Spinal cord (tissue), 9 donors: ENCODE measurements at regions not wholly inside any gene's neighbourhood (a gene's known extent, or its start where the extent isn't known, plus 50 kb on each side); places are given as distances from the start of the nearest gene placed in this dataset.

Experiments
- DNase-seq, 6 donors: peaks; one replicate each; pipeline versions ENCODE4 v3.0.0 to v3.0.0-alpha.2; 2013 to 2015; ENCODE audit warnings: low spot score in 6 of 6, low read depth in 4 of 6
- H3K27ac ChIP-seq: one replicate; pipeline ENCODE4 v1.5.1; 2013; ENCODE audit warnings: low read depth, low read length, control low read depth
- H3K27me3 ChIP-seq: one replicate; pipeline ENCODE4 v1.6.1; 2013; ENCODE audit warnings: low read length; ENCODE audit not compliant: control insufficient read depth, insufficient read depth
- H3K36me3 ChIP-seq: one replicate; pipeline ENCODE4 v1.6.1; 2013; ENCODE audit warnings: low read length; ENCODE audit not compliant: control insufficient read depth, insufficient read depth
- H3K4me1 ChIP-seq: one replicate; pipeline ENCODE4 v1.6.1; 2013; ENCODE audit warnings: low read length; ENCODE audit not compliant: control insufficient read depth, insufficient read depth
- H3K4me3 ChIP-seq: one replicate; pipeline ENCODE4 v1.5.1; 2013; ENCODE audit warnings: low read depth, low read length, control low read depth
- H3K9me3 ChIP-seq: one replicate; pipeline ENCODE4 v1.6.1; 2013; ENCODE audit warnings: low read length; ENCODE audit not compliant: control insufficient read depth, insufficient read depth
- WGBS: methylation state at CpG from one replicate; pipeline ENCODE4 v1.1.5; 2013; ENCODE audit warnings: missing lambda C conversion rate; ENCODE audit not compliant: insufficient coverage; 5-methylcytosine and 5-hydroxymethylcytosine counted together
- donor health status: healthy.

DNA sequence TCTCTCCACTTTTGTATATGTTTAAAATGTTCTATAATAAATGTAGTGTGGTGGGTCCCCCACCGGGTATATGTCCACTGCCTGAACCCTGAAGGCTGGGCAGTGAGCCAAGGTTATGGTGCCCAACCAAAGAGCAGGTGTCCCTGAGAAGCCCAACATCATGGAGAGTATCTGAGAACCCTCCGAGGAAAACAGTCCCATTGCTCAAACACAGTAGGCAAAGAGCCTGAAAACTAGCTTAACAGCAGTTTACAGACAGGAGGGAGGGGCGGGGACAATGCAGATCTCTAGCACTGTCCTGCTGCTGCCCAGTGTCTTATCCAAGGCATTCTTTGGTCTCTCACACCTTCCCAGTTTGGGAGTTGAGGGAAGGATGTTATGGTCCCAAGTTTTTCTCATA is 91.0 kb downstream of the TMPRSS5 start:
- no peaks in the 10 kb centered on the region for H3K36me3 ChIP-seq
- no peaks in the 10 kb centered on the region for H3K27me3 ChIP-seq
- H3K9me3 ChIP-seq = no peaks in the 10 kb centered on the region
- 83% methylated on average over 1 of the region's 3 CpGs for WGBS
- no peaks in the 10 kb centered on the region for H3K4me1 ChIP-seq
- no peak overlapping the region for H3K4me3 ChIP-seq
- H3K27ac ChIP-seq = no peak overlapping the region
- DNase-seq = no peak

DNA sequence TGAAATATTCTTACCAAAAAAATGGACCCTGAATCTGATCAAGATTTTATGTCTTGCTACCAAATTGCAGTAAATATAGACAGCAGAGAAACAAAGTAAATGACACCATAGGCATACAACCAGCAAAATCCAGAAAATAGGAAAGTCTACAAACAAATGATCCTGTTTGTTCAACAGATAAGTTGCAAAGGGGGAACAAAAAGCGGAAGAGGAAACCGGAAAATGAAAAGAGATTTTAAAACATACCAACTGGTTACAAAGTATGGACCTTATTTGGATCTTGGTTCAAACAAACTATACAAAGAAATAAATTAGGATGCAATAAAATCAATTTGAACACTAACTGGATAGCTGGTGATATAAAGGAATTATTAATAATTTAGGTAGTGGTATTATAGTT is 92.0 kb downstream of the TMPRSS5 start:
- H3K27ac ChIP-seq = no peak overlapping the region
- no CpG with 5 or more reads among the region's 2 CpGs for WGBS
- no peaks in the 10 kb centered on the region for H3K4me1 ChIP-seq
- no peaks in the 10 kb centered on the region for H3K27me3 ChIP-seq
- H3K9me3 ChIP-seq = no peaks in the 10 kb centered on the region
- no peaks in the 10 kb centered on the region for H3K36me3 ChIP-seq
- no peak for DNase-seq
- H3K4me3 ChIP-seq = no peak overlapping the region

DNA sequence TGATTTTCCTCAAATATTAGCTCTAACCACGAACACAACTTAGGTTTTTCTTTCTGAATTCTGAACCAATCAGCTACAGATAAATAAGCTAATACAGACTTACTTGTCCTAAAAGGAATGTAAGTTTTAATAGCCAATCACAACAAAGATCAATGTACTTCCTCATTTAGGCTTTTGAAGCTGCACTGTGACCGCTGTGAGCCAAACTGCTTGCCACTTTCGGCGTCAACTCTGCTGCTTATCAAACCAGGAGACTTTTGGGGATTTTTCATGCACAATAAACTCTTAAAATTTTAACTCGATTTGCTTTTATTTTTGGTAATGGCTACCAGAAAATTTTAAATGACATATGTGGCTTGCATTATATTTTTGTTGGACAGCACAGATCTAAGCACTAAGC is 92.5 kb downstream of the TMPRSS5 start:
- no peaks in the 10 kb centered on the region for H3K27me3 ChIP-seq
- no peaks in the 10 kb centered on the region for H3K4me1 ChIP-seq
- H3K9me3 ChIP-seq = no peaks in the 10 kb centered on the region
- H3K36me3 ChIP-seq = no peaks in the 10 kb centered on the region
- no peak for DNase-seq
- 100% methylated on average over 1 of the region's 5 CpGs for WGBS
- no peak overlapping the region for H3K4me3 ChIP-seq
- no peak overlapping the region for H3K27ac ChIP-seq

DNA sequence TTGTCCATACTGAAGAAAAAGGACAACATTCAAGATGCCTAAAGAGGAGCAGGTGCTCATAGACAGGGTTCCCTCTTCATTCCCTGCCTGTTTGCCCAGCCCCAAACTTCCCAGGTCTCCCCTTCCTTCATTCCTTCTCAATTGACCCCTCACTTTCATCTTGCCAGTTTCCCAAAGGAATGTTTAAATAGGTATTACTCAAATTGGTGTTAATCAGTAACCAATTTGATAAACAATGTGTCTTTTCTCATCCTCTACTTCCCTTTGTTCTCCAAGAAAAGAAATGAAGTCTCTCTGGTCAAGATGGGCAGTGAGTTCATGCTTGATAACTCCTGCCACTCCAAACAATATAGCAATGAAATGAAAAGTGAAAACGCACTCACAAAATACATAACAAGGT is 101.9 kb downstream of the TMPRSS5 start:
- Histone ChIP-seq H3K36me3 (no peaks in the 10 kb centered on the region), H3K4me3 (no peak overlapping the region), H3K4me1 (no peaks in the 10 kb centered on the region), H3K27ac (no peak overlapping the region), H3K27me3 (no peaks in the 10 kb centered on the region), H3K9me3 (peaks cover 2% of the 10 kb centered on the region)
- no CpG with 5 or more reads among the region's 1 CpG for WGBS
- DNase-seq = no peak

DNA sequence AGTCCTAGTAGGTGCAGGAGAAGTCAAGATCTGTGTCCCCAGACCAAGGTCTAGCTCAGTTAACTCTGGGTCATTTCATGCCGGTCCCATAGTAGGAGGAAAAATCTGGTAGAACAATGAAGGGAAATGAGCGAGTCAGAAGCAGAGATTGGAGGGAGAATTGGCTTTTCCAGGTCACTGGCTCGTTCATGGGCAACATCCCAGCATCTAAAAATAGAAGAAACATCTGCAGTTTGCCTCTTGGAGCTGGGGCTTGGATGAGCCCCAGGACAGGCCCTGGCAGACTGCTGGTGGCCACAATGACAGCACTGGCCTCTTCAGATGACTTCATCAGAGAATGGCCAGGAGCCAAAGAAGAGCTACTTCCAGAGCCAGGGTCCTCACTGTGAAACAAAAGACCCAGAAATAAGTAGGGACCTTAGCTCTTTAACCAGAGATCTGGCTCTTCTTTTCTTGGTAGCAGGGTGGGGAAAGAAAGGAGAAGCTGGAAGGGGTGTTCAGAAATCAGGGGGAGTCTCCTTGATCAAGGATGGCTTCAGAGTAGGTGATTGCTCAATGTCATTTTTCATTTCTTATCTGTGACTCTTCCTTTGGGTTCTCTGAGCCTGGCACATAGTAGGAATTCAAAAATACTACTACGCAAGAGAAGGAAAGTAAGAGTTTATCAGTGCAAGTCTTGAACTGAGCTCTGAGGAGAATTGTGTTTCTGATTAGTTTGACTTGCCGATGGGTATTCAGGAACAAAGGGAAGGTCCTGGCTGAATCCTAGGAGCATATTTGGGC is 102.6 kb downstream of the TMPRSS5 start:
- Histone ChIP-seq H3K27me3 (peaks cover 2% of the 10 kb centered on the region), H3K36me3 (no peaks in the 10 kb centered on the region), H3K9me3 (peaks cover 2% of the 10 kb centered on the region), H3K4me3 (no peak overlapping the region), H3K4me1 (no peaks in the 10 kb centered on the region), H3K27ac (no peak overlapping the region)
- WGBS = 67% methylated on average over 5 of the region's 5 CpGs
- DNase-seq = peak in 2 of 6 donors; percentile 4 to 43

DNA sequence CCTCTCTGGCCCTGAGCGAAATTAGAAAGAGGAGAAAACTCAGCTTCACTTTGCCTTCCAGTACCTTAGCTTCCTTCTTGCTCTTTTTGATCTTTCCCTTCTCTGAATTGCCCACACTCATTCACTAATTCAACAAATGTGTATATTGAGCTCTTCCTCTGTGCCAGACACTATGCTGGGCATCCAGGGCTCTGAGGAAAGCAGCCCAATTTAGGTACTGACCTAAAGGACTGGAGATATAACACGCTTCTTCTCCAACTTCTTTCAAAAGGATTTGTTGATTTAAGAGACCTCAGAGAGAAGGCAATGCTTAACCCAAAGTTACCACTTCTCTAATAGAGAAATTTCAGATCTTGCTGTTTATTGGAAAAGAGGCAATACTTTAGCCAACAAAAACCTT is 103.6 kb downstream of the TMPRSS5 start:
- Histone ChIP-seq H3K4me1 (no peaks in the 10 kb centered on the region), H3K27ac (no peak overlapping the region), H3K4me3 (no peak overlapping the region), H3K27me3 (peaks cover 2% of the 10 kb centered on the region), H3K36me3 (no peaks in the 10 kb centered on the region), H3K9me3 (peaks cover 2% of the 10 kb centered on the region)
- WGBS = no CpG with 5 or more reads among the region's 2 CpGs
- DNase-seq = no peak

DNA sequence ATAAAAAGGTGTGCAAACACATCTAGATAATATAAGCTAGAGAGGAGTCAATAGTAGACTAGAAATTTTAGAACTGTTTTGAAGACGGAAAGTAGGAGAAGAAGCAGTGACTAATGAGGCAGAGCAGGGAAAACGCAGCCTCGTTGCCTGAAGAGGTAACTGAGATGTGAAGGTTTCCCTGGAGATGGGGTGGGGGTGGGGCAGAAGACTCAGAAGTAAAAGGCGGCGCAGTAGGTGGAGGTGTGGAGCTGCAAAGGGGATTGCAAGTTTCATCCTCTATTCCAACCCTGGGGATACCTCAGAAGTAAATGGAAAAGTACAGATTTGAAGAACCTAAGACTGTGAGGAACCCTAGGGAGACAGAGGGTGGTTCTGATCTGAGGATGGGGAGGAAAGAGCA is 109.5 kb downstream of the TMPRSS5 start:
- no peak overlapping the region for H3K4me3 ChIP-seq
- peaks cover 2% of the 10 kb centered on the region for H3K27me3 ChIP-seq
- no peak overlapping the region for H3K27ac ChIP-seq
- no peak for DNase-seq
- peaks cover 3% of the 10 kb centered on the region for H3K9me3 ChIP-seq
- 53% methylated on average over 3 of the region's 5 CpGs for WGBS
- H3K4me1 ChIP-seq = no peaks in the 10 kb centered on the region
- no peaks in the 10 kb centered on the region for H3K36me3 ChIP-seq

DNA sequence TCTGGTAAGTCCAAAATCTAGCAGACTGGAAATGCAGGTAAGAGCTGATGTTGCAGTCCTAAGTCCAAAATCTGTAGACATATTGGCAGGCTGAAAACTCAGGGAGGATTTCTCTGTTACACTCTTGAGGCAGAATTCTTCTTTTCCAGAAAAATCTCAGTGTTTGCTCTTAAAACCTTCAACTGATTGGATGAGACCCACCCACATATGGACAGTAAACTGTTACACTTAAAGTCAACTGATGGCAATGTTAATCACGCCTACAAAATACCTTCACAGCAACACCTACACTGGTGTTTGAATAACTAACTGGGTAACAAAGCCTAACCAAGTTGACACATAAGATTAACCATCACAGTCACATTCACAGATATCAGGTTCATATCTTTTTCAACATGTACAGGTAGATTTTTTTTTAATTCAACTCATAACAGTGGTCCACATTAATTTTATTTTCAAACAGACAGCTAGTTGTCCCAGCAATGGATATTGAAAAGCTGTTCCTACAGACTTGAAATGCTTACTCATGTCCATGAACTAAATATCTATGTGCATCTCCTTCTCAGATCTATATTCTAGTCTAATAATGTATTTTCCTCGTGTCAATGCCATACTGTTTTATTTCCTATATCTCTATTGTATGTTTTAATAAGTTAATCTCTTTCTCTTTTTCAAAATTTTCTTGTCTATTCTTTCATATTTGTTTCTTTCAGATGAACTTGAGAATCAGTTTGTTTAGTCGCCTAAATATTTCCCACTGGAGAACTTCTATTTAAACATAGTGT is 110.1 kb downstream of the TMPRSS5 start:
- WGBS = 88% methylated on average over 1 of the region's 3 CpGs
- H3K27ac ChIP-seq = no peak overlapping the region

DNA sequence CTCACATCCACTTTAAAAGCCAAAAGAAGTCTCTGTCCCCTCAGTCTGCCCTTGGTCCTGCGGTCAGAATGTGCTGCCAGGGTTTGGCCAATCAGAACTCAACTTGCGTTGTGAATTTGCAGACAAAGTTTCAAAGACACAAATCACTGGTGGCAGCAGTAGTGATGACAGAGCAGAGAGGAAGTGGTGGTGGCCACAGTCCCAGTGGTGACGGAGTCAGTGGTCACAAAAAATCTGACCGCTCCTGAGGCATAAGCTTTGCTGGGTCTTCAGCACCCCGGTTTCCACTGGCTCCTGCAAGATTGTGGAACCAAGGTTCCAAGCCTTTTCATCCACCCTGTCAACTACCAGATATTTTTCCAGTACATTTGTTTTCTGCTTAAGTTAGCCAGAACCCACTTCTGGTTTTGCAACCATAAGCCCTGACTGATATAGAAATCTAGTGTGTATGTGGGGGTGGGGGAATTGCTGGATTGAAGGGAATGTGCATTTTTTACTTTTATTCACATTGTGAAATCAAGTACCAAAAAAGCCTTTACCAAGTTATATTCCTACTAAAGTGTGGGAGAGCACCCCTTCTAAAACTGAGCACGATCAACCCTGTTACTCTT is 112.3 kb downstream of the TMPRSS5 start:
- peaks cover 3% of the 10 kb centered on the region for H3K27me3 ChIP-seq
- peaks cover 3% of the 10 kb centered on the region for H3K9me3 ChIP-seq
- DNase-seq = no peak
- H3K4me3 ChIP-seq = no peak overlapping the region
- 85% methylated on average over 4 of the region's 6 CpGs for WGBS
- H3K27ac ChIP-seq = no peak overlapping the region
- H3K4me1 ChIP-seq = no peaks in the 10 kb centered on the region
- no peaks in the 10 kb centered on the region for H3K36me3 ChIP-seq

More for the DNA sequence above, 110.1 kb downstream of the TMPRSS5 start:
- Histone ChIP-seq H3K27me3 (peaks cover 4% of the 10 kb centered on the region), H3K36me3 (no peaks in the 10 kb centered on the region), H3K4me3 (no peak overlapping the region), H3K4me1 (no peaks in the 10 kb centered on the region), H3K9me3 (peaks cover 3% of the 10 kb centered on the region)
- DNase-seq = no peak
